H1 (cell line): ENCODE measurements at regions not wholly inside any gene's neighbourhood (a gene's known extent, or its start where the extent isn't known, plus 50 kb on each side); places are given as distances from the start of the nearest gene placed in this dataset.
A peak's percentile ranks its signal among the peaks of the same experiment; 100 is the strongest.

ENCODE experiments used
- CTCF ChIA-PET: fragments of 300-600 bp; sonication (Branson Sonifier 250); formaldehyde crosslinking; loops from one replicate; lab custom pipeline; 2021; ENCODE audit not compliant: partially characterized antibody; lab: Charles Lee
- POLR2A ChIA-PET: fragments of 300-600 bp; sonication (Branson Sonifier 250); formaldehyde crosslinking; loops from one replicate; lab custom pipeline; 2021; ENCODE audit warnings: inconsistent platforms; ENCODE audit not compliant: partially characterized antibody; lab: Charles Lee
- DNase-seq, 2 experiments: peaks; one replicate each; pipeline versions ENCODE4 v3.0.0 to v3.0.0-alpha.2; 2010 to 2022; ENCODE audit warnings: low spot score in 2 of 2, low read depth in 1 of 2, mixed read lengths in 1 of 2
- FAIRE-seq: peaks from 2 replicates; lab custom pipeline; 2011; peaks lifted over from hg19 to GRCh38; lab: Jason Lieb, UNC
- H2AFZ ChIP-seq: 2 replicates; pipeline ENCODE4 v1.8.1; 2012; ENCODE audit warnings: low read length, inconsistent platforms
- H2AK5ac ChIP-seq: 2 replicates; pipeline ENCODE4 v1.6.1; 2013; ENCODE audit warnings: low read depth, low read length
- H2BK120ac ChIP-seq: replicated peaks from 2 replicates; pipeline ENCODE3; 2013; ENCODE audit warnings: low read depth, low read length, inconsistent platforms
- H2BK12ac ChIP-seq: 2 replicates; pipeline ENCODE4 v1.6.1; 2013; ENCODE audit warnings: low read depth, low read length
- H2BK15ac ChIP-seq: 2 replicates; pipeline ENCODE4 v1.6.1; 2013; ENCODE audit warnings: low read length
- H2BK20ac ChIP-seq: 2 replicates; pipeline ENCODE4 v1.6.1; 2013; ENCODE audit warnings: low read length
- H2BK5ac ChIP-seq: 2 replicates; pipeline ENCODE4 v1.6.1; 2013; ENCODE audit warnings: low read depth, low read length
- H3K14ac ChIP-seq: 2 replicates; pipeline ENCODE4 v1.6.1; 2013; ENCODE audit warnings: inconsistent platforms; ENCODE audit not compliant: insufficient read length
- H3K18ac ChIP-seq: 2 replicates; pipeline ENCODE4 v1.6.1; 2013; ENCODE audit warnings: low read length; ENCODE audit errors: extremely low read depth
- H3K23ac ChIP-seq: 2 replicates; pipeline ENCODE4 v1.6.1; 2013; ENCODE audit warnings: inconsistent platforms; ENCODE audit not compliant: insufficient read length
- H3K23me2 ChIP-seq: 2 replicates; pipeline ENCODE4 v1.6.1; 2013; ENCODE audit warnings: low read depth, low read length
- H3K27ac ChIP-seq: 2 replicates; pipeline ENCODE4 v1.6.1; 2011; ENCODE audit warnings: low read depth, low read length, inconsistent platforms
- H3K27me3 ChIP-seq, 4 experiments: replicated peaks in 1 of 4; 1 replicate in 1 of 4; 2 replicates in 3 of 4; pipeline versions ENCODE4 v1.6.1 to v1.8.1; 2011 to 2013; ENCODE audit warnings: low read length in 3 of 4, mild to moderate bottlenecking in 3 of 4, inconsistent platforms in 2 of 4, mixed read lengths in 2 of 4, moderate library complexity in 1 of 4; ENCODE audit not compliant: control insufficient read depth in 3 of 4, insufficient read depth in 3 of 4; ENCODE audit errors: extremely low read depth in 1 of 4
- H3K36me3 ChIP-seq, 4 experiments: 2 replicates each; pipeline versions ENCODE4 v1.6.1 to v1.8.1; 2011 to 2013; ENCODE audit warnings: mild to moderate bottlenecking in 4 of 4, low read length in 3 of 4, moderate library complexity in 2 of 4, control low read depth in 1 of 4, inconsistent platforms in 1 of 4; ENCODE audit not compliant: insufficient read depth in 4 of 4, control insufficient read depth in 2 of 4
- H3K4ac ChIP-seq: replicated peaks from 2 replicates; pipeline ENCODE3; 2013; ENCODE audit warnings: low read length, low read depth, mixed read lengths, inconsistent platforms; ENCODE audit not compliant: insufficient read length
- H3K4me1 ChIP-seq, 4 experiments: replicated peaks in 1 of 4; 1 replicate in 1 of 4; 2 replicates in 3 of 4; pipeline versions ENCODE4 v1.6.1 to v1.8.1; 2011 to 2013; ENCODE audit warnings: low read length in 3 of 4, inconsistent platforms in 2 of 4, mixed read lengths in 1 of 4; ENCODE audit not compliant: insufficient read depth in 4 of 4, control insufficient read depth in 3 of 4
- H3K4me2 ChIP-seq, 2 experiments: 2 replicates each; pipeline versions ENCODE4 v1.6.1 to v1.8.1; 2011 to 2013; ENCODE audit warnings: low read depth in 2 of 2, low read length in 2 of 2, control low read depth in 1 of 2, inconsistent platforms in 1 of 2, mild to moderate bottlenecking in 1 of 2; ENCODE audit not compliant: insufficient read depth in 1 of 2
- H3K4me3 ChIP-seq, 4 experiments: fragments of 200-600, 300-600 bp in 1 of 4; sonication (generic), shearing (Covaris generic), sonication (Bioruptor Twin) in 1 of 4; 2 replicates each; pipeline versions ENCODE4 v1.5.1 to v1.8.1; 2011 to 2016; ENCODE audit warnings: low read length in 4 of 4, low read depth in 3 of 4, control low read depth in 2 of 4, inconsistent platforms in 2 of 4, mild to moderate bottlenecking in 2 of 4, mixed read lengths in 1 of 4, moderate library complexity in 1 of 4; ENCODE audit not compliant: insufficient read depth in 2 of 4; ENCODE audit errors: extremely low read depth in 1 of 4
- H3K56ac ChIP-seq: replicated peaks from 2 replicates; pipeline ENCODE3; 2013; ENCODE audit warnings: low read depth, mild to moderate bottlenecking, mixed read lengths, low read length, inconsistent platforms; ENCODE audit not compliant: insufficient read length
- H3K79me1 ChIP-seq: 2 replicates; pipeline ENCODE4 v1.6.1; 2013; ENCODE audit warnings: low read depth, low read length, control low read depth
- H3K79me2 ChIP-seq, 2 experiments: 2 replicates each; pipeline versions ENCODE4 v1.6.1 to v1.8.1; 2012 to 2013; ENCODE audit warnings: low read length in 2 of 2, mild to moderate bottlenecking in 2 of 2, inconsistent platforms in 1 of 2; ENCODE audit not compliant: insufficient read depth in 2 of 2, control insufficient read depth in 1 of 2
- H3K9ac ChIP-seq, 4 experiments: replicated peaks in 1 of 4; 1 replicate in 1 of 4; 2 replicates in 3 of 4; pipeline versions ENCODE4 v1.6.1 to v1.8.1; 2011 to 2013; ENCODE audit warnings: low read depth in 3 of 4, low read length in 3 of 4, control low read depth in 2 of 4, mild to moderate bottlenecking in 2 of 4, moderate library complexity in 2 of 4, inconsistent platforms in 1 of 4; ENCODE audit errors: extremely low read depth in 1 of 4
- H3K9me3 ChIP-seq, 2 experiments: 2 replicates each; pipeline versions ENCODE4 v1.6.1 to v1.8.1; 2012 to 2013; ENCODE audit warnings: mild to moderate bottlenecking in 2 of 2, moderate library complexity in 2 of 2, control low read depth in 1 of 2, inconsistent platforms in 1 of 2, low read depth in 1 of 2, low read length in 1 of 2, mixed read lengths in 1 of 2; ENCODE audit not compliant: insufficient read depth in 2 of 2
- H4K20me1 ChIP-seq, 2 experiments: replicated peaks in 1 of 2; 2 replicates each; pipeline versions ENCODE3 to v1.8.1; 2011 to 2013; ENCODE audit warnings: inconsistent platforms in 2 of 2, low read length in 2 of 2, mild to moderate bottlenecking in 1 of 2; ENCODE audit not compliant: insufficient read depth in 2 of 2, control insufficient read depth in 1 of 2
- H4K5ac ChIP-seq: 2 replicates; pipeline ENCODE4 v1.6.1; 2013; ENCODE audit warnings: low read length, low read depth, mixed read lengths, inconsistent platforms; ENCODE audit not compliant: insufficient read length
- H4K8ac ChIP-seq: 2 replicates; pipeline ENCODE4 v1.8.0; 2013; ENCODE audit warnings: mild to moderate bottlenecking, moderate library complexity, low read length, inconsistent platforms; ENCODE audit not compliant: insufficient read depth; ENCODE audit errors: extremely low read depth
- H4K91ac ChIP-seq: replicated peaks from 2 replicates; pipeline ENCODE3; 2013; ENCODE audit warnings: low read length, mixed read lengths, inconsistent platforms; ENCODE audit not compliant: insufficient read length
- BRCA1 ChIP-seq: IDR thresholded peaks from 2 replicates; pipeline ENCODE4 v1.6.1; 2012; ENCODE audit warnings: low read depth, low read length, improper control_type of control experiment
- CHD2 ChIP-seq: IDR thresholded peaks from 2 replicates; pipeline ENCODE4 v1.6.1; 2012; ENCODE audit warnings: low read length, improper control_type of control experiment
- JUND ChIP-seq: IDR thresholded peaks from 2 replicates; pipeline ENCODE4 v1.6.1; 2011; ENCODE audit warnings: mild to moderate bottlenecking, improper control_type of control experiment, low read length
- SIX5 ChIP-seq: IDR thresholded peaks from 2 replicates; pipeline ENCODE4 v1.6.1; 2011; ENCODE audit warnings: mild to moderate bottlenecking, low read depth, low read length
- WGBS, 2 experiments: shearing (Covaris generic) in 1 of 2; methylation state at CpG; one replicate each; pipeline versions ENCODE4 v1.1.6 to v1.1.7; 2013 to 2015; ENCODE audit warnings: low lambda C conversion rate in 2 of 2, mixed read lengths in 2 of 2, inconsistent platforms in 1 of 2, low coverage in 1 of 2, missing lambda C conversion rate in 1 of 2; ENCODE audit not compliant: insufficient replicate concordance in 2 of 2, insufficient coverage in 1 of 2, insufficient read length in 1 of 2; ENCODE audit errors: extremely low coverage in 1 of 2, missing lambda C conversion rate in 1 of 2; 5-methylcytosine and 5-hydroxymethylcytosine counted together
- TF ChIP-seq, protein P1 (sequence below): IDR thresholded peaks from 2 replicates; pipeline ENCODE4 v1.6.1; 2011; ENCODE audit warnings: low read depth, mild to moderate bottlenecking, low read length; ENCODE audit not compliant: insufficient read depth

GRCh38 chr4:79653871-79654270, 245.8 kb upstream of the GK2 start:
- Histone ChIP-seq H3K14ac (no peak overlapping the region), H3K9me3 (peaks cover 0 to 5% of the 10 kb centered on the region in 2 experiments; a peak in 3 of 4 replicates), H3K9ac (no peak overlapping the region), H3K4ac (peak overlapping the region; percentile 21), H2AFZ (no peak overlapping the region), H3K27ac (no peak overlapping the region), H4K91ac (no peak overlapping the region), H3K4me3 (no peak overlapping the region), H3K79me2 (no peaks in the 10 kb centered on the region), H3K27me3 (no peaks in the 10 kb centered on the region), H2BK20ac (peak overlapping the region; percentile 92; the same call in 1 of the 2 replicates), H3K23me2 (no peaks in the 10 kb centered on the region), H3K79me1 (no peaks in the 10 kb centered on the region), H2AK5ac (peak overlapping the region; percentile 89), H2BK15ac (peak overlapping the region; percentile 47; the same call in 1 of the 2 replicates), H4K5ac (no peak overlapping the region), H2BK12ac (no peak overlapping the region), H2BK5ac (peak overlapping the region; percentile 71; the same call in 1 of the 2 replicates), H3K4me1 (peaks cover 0 to 16% (median 2%) of the 10 kb centered on the region in 4 experiments; a peak in 5 of 7 replicates), H3K23ac (no peak overlapping the region), H3K36me3 (no peaks in the 10 kb centered on the region), H4K20me1 (no peaks in the 10 kb centered on the region), H3K56ac (no peak overlapping the region)
- FAIRE-seq (no peak), DNase-seq (no peak)
- ChIA-PET POLR2A (no interaction called here), CTCF (no interaction called here)
- WGBS, 2 experiments, result 89% methylated on average over 5 of the region's 5 CpGs; no CpG with 5 or more reads in 1 of the 2 experiments
- TF ChIP-seq SIX5, result no peak
- TF ChIP-seq CHD2, result no peak
- no peak for TF ChIP-seq JUND
- TF ChIP-seq, protein P1, sequence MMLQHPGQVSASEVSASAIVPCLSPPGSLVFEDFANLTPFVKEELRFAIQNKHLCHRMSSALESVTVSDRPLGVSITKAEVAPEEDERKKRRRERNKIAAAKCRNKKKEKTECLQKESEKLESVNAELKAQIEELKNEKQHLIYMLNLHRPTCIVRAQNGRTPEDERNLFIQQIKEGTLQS, result no peak
- TF ChIP-seq BRCA1, result no peak
- TF ChIP-seq, all 59 proteins: peak for 0
- Histone ChIP-seq H3K4me2 (no peak overlapping the region), H4K8ac (no peak overlapping the region), H2BK120ac (no peak overlapping the region), H3K18ac (no peak overlapping the region)
